ENCODE measurements at regions not wholly inside any gene's neighbourhood (a gene's known extent, or its start where the extent isn't known, plus 50 kb on each side); places are given as distances from the start of the nearest gene placed in this dataset.

DNA sequence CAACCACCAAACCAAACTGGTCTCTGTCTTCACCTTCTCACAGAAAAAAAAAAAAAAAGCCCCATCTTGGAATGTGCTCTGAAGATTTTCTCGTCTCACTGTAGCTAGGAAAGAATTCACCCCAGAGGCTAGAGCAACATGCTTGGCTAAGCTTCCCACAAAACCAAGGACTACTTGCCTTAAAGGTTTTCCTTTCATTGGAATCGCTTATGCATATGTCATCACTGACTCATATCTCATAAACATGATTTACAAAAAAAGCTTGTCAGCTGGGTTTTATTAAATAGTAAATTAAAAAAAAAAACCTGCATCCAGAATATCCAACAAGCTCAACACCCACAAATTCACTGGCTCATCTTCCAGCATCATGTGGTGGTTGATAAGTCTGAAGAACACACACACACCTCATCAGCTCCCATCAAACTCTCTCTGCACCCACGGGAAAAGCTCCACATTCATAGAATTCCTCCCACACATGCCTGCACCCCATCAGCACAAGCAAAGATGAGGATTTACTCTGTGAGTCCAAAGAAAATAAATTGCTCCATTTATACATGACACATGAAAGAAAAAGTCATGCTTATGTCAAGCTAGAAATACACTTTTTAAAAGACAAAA, 182.0 kb upstream of the TRIB2 start:
- no peaks in the 10 kb centered on the region for H3K36me3 ChIP-seq (replicated peaks in 1 of 2; ENCODE audit: control extremely low read depth in 1 of 2, control insufficient read depth in 1 of 2, extremely low read depth in 1 of 2, insufficient read depth in 2 of 2, low read length in 1 of 2)
- no peak overlapping the region for H3K4me3 Mint-ChIP-seq
- no peaks in the 10 kb centered on the region for H3K9me3 Mint-ChIP-seq (ENCODE audit: insufficient read depth)
- no peaks in the 10 kb centered on the region for H4K20me1 ChIP-seq (ENCODE audit: control insufficient read depth, insufficient read depth, low read length, poor library complexity, severe bottlenecking)
- ChIA-PET CTCF (interaction anchor here (1.1 kb wide), 1 partner anchor 16 kb away, joined by 3 read pairs; no protein-coding TSS in a partner anchor), POLR2A (no interaction called here)
- 100% methylated on average over 1 of the region's 3 CpGs for WGBS (ENCODE audit: insufficient coverage)
- TF ChIP-seq, protein P1, sequence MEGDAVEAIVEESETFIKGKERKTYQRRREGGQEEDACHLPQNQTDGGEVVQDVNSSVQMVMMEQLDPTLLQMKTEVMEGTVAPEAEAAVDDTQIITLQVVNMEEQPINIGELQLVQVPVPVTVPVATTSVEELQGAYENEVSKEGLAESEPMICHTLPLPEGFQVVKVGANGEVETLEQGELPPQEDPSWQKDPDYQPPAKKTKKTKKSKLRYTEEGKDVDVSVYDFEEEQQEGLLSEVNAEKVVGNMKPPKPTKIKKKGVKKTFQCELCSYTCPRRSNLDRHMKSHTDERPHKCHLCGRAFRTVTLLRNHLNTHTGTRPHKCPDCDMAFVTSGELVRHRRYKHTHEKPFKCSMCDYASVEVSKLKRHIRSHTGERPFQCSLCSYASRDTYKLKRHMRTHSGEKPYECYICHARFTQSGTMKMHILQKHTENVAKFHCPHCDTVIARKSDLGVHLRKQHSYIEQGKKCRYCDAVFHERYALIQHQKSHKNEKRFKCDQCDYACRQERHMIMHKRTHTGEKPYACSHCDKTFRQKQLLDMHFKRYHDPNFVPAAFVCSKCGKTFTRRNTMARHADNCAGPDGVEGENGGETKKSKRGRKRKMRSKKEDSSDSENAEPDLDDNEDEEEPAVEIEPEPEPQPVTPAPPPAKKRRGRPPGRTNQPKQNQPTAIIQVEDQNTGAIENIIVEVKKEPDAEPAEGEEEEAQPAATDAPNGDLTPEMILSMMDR (IDR thresholded peaks at IDR 0.05) = no peak
- no peak for TF ChIP-seq EZH2 (IDR thresholded peaks at IDR 0.05; ENCODE audit: borderline replicate concordance, insufficient read depth, low read depth, low read length, poor library complexity, severe bottlenecking)
- no peak overlapping the region for H3K4me2 ChIP-seq (replicated peaks; ENCODE audit: low read depth, low read length, poor library complexity, severe bottlenecking)
- no peak overlapping the region for H3K27ac ChIP-seq (ENCODE audit: low read length in 2 of 2)
- peaks cover 8% of the 10 kb centered on the region for H3K27me3 Mint-ChIP-seq
- H3K9me3 ChIP-seq (ENCODE audit: control extremely low read depth in 1 of 3, control insufficient read depth in 2 of 3, insufficient read depth in 1 of 3, low read length in 2 of 3) = no peaks in the 10 kb centered on the region
- H3K27ac Mint-ChIP-seq = no peak overlapping the region
- no peak overlapping the region for H2AFZ ChIP-seq (ENCODE audit: insufficient read depth, low read depth, low read length, poor library complexity, severe bottlenecking)
- DNase-seq (no peak), ATAC-seq (ENCODE audit: low read depth) (no peak)
- H3K9ac ChIP-seq (ENCODE audit: low read length) = no peak overlapping the region
- H3K4me1 Mint-ChIP-seq = peaks cover 1% of the 10 kb centered on the region
- no peaks in the 10 kb centered on the region for H3K4me1 ChIP-seq (ENCODE audit: control insufficient read depth in 2 of 2, insufficient read depth in 2 of 2, low read length in 2 of 2)
- no peaks in the 10 kb centered on the region for H3K27me3 ChIP-seq (replicated peaks in 1 of 4; ENCODE audit: control extremely low read depth in 1 of 4, control insufficient read depth in 3 of 4, insufficient read depth in 4 of 4, low read length in 3 of 4)
- H3K79me2 ChIP-seq (ENCODE audit: control insufficient read depth, insufficient read depth, low read length) = no peaks in the 10 kb centered on the region
- H3K4me3 ChIP-seq (ENCODE audit: control extremely low read depth in 1 of 5, extremely low read depth in 1 of 5, insufficient read depth in 1 of 5, low read depth in 2 of 5, low read length in 4 of 5) = no peak overlapping the region
- intact Hi-C loops (cut with micrococcal nuclease) = no loop called here

DNA sequence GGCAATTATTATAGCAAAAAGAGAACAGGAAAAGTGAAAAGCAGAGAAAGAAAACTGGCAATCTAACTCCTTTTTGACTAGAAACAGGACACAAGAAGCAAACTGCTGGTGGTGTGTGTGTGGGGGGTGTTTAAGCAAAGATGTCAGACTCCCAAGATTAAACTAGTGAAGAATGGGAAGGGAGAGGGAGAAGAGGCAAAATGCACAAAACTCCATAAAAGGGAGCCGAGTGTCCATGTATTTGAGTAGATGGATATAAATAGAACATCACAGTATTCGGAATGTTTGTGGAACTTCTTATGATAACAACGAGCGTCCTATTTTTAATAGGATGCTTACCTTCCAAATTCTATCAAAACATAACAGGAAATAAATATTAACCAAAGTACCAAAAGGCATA, 179.8 kb upstream of the TRIB2 start:
- ChIA-PET CTCF (no interaction called here), POLR2A (no interaction called here)
- Mint-ChIP-seq H3K27me3 (peaks cover 8% of the 10 kb centered on the region), H3K4me1 (peaks cover 7% of the 10 kb centered on the region), H3K27ac (no peak overlapping the region), H3K9me3 (ENCODE audit: insufficient read depth) (no peaks in the 10 kb centered on the region), H3K4me3 (no peak overlapping the region)
- Histone ChIP-seq H3K4me1 (ENCODE audit: control insufficient read depth in 2 of 2, insufficient read depth in 2 of 2, low read length in 2 of 2) (peaks cover 0 to 5% of the 10 kb centered on the region in 2 donors), H3K27ac (ENCODE audit: low read length in 2 of 2) (no peak overlapping the region), H3K9ac (ENCODE audit: low read length) (no peak overlapping the region), H3K4me3 (ENCODE audit: control extremely low read depth in 1 of 5, extremely low read depth in 1 of 5, insufficient read depth in 1 of 5, low read depth in 2 of 5, low read length in 4 of 5) (no peak overlapping the region), H3K4me2 (replicated peaks; ENCODE audit: low read depth, low read length, poor library complexity, severe bottlenecking) (no peak overlapping the region), H3K79me2 (ENCODE audit: control insufficient read depth, insufficient read depth, low read length) (no peaks in the 10 kb centered on the region), H3K27me3 (replicated peaks in 1 of 4; ENCODE audit: control extremely low read depth in 1 of 4, control insufficient read depth in 3 of 4, insufficient read depth in 4 of 4, low read length in 3 of 4) (no peaks in the 10 kb centered on the region), H3K36me3 (replicated peaks in 1 of 2; ENCODE audit: control extremely low read depth in 1 of 2, control insufficient read depth in 1 of 2, extremely low read depth in 1 of 2, insufficient read depth in 2 of 2, low read length in 1 of 2) (no peaks in the 10 kb centered on the region), H2AFZ (ENCODE audit: insufficient read depth, low read depth, low read length, poor library complexity, severe bottlenecking) (no peak overlapping the region), H3K9me3 (ENCODE audit: control extremely low read depth in 1 of 3, control insufficient read depth in 2 of 3, insufficient read depth in 1 of 3, low read length in 2 of 3) (no peaks in the 10 kb centered on the region), H4K20me1 (ENCODE audit: control insufficient read depth, insufficient read depth, low read length, poor library complexity, severe bottlenecking) (no peaks in the 10 kb centered on the region)
- ATAC-seq (ENCODE audit: low read depth) = no peak
- no peak for DNase-seq
- WGBS (ENCODE audit: insufficient coverage) = no CpG with 5 or more reads among the region's 4 CpGs
- no peak for TF ChIP-seq EZH2 (IDR thresholded peaks at IDR 0.05; ENCODE audit: borderline replicate concordance, insufficient read depth, low read depth, low read length, poor library complexity, severe bottlenecking)
- TF ChIP-seq, protein P1 (IDR thresholded peaks at IDR 0.05) = no peak
- intact Hi-C loops (cut with micrococcal nuclease) = no loop called here

Data from B cell (primary cell).